ENCODE measurements at regions not wholly inside any gene's neighbourhood (a gene's known extent, or its start where the extent isn't known, plus 50 kb on each side); places are given as distances from the start of the nearest gene placed in this dataset.

DNA sequence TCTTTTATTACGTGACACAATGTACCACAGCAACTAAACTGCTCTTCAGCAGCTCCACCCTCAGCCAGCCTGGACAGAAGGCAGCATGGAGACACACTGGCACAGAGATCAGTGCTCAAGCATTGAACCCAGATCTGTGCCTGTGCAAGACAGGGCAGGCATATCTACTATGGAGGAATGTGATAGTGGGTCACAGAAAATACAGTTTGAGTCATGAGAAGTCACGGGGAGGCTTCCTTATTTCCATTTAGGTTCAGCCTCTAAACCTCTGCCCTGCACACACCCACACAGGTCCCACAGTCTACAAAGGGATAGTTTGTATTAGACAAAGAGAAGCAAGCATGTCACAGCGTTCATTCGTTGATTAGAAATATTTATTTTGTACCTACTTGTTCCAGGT is 187.4 kb upstream of the AGR3 start:
- no peaks in the 10 kb centered on the region for H3K4me1 Mint-ChIP-seq (ENCODE audit: unreplicated experiment)
- no peak overlapping the region for H3K27ac Mint-ChIP-seq
- TF ChIP-seq, protein P1, sequence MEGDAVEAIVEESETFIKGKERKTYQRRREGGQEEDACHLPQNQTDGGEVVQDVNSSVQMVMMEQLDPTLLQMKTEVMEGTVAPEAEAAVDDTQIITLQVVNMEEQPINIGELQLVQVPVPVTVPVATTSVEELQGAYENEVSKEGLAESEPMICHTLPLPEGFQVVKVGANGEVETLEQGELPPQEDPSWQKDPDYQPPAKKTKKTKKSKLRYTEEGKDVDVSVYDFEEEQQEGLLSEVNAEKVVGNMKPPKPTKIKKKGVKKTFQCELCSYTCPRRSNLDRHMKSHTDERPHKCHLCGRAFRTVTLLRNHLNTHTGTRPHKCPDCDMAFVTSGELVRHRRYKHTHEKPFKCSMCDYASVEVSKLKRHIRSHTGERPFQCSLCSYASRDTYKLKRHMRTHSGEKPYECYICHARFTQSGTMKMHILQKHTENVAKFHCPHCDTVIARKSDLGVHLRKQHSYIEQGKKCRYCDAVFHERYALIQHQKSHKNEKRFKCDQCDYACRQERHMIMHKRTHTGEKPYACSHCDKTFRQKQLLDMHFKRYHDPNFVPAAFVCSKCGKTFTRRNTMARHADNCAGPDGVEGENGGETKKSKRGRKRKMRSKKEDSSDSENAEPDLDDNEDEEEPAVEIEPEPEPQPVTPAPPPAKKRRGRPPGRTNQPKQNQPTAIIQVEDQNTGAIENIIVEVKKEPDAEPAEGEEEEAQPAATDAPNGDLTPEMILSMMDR (conservative IDR thresholded peaks at IDR 0.05) = no peak
- no peak overlapping the region for H3K4me3 Mint-ChIP-seq
- no peaks in the 10 kb centered on the region for H3K36me3 Mint-ChIP-seq
- H3K9me3 Mint-ChIP-seq = no peaks in the 10 kb centered on the region
- no peak for DNase-seq (ENCODE audit: extremely low spot score, unreplicated experiment)
- no peaks in the 10 kb centered on the region for H3K27me3 Mint-ChIP-seq

DNA sequence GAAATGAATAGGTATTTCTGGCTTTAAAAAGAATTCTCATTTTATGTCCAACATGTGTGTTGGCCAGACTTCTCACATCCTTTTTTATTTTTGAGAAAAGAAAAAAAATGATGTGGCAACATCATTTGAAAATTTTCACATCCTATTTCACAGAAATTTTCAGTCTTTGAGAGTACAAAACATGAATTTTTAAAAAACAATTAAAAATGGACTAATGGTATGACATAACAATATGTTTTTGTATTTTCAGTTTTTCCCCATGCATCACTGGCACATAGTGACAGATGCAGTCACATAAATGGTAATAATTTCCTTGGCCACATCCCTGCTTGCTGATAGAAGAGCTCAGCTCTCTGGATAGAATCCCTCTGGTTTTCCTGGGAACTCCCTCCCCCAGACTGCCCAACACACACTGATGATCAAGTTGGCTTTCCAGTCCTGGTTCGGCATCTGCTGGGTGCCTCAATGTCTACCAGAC is 188.5 kb upstream of the AGR3 start:
- H3K9me3 Mint-ChIP-seq = peaks cover 4% of the 10 kb centered on the region
- H3K27me3 Mint-ChIP-seq = no peaks in the 10 kb centered on the region
- H3K4me1 Mint-ChIP-seq (ENCODE audit: unreplicated experiment) = no peaks in the 10 kb centered on the region
- H3K27ac Mint-ChIP-seq = no peak overlapping the region
- H3K36me3 Mint-ChIP-seq = no peaks in the 10 kb centered on the region
- TF ChIP-seq, protein P1 (conservative IDR thresholded peaks at IDR 0.05) = no peak
- no peak for DNase-seq (ENCODE audit: extremely low spot score, unreplicated experiment)
- no peak overlapping the region for H3K4me3 Mint-ChIP-seq

- no peaks in the 10 kb centered on the region for H3K36me3 Mint-ChIP-seq
- no peak for DNase-seq (ENCODE audit: extremely low spot score, unreplicated experiment)
- H3K4me3 Mint-ChIP-seq = no peak overlapping the region
- no peaks in the 10 kb centered on the region for H3K27me3 Mint-ChIP-seq
- no peaks in the 10 kb centered on the region for H3K4me1 Mint-ChIP-seq (ENCODE audit: unreplicated experiment)
- peaks cover 5% of the 10 kb centered on the region for H3K9me3 Mint-ChIP-seq
- H3K27ac Mint-ChIP-seq = no peak overlapping the region
- TF ChIP-seq, protein P1 (conservative IDR thresholded peaks at IDR 0.05) = no peak
Observed at GRCh38 chr7:17071866-17072265, 190.1 kb upstream of the AGR3 start.

DNA sequence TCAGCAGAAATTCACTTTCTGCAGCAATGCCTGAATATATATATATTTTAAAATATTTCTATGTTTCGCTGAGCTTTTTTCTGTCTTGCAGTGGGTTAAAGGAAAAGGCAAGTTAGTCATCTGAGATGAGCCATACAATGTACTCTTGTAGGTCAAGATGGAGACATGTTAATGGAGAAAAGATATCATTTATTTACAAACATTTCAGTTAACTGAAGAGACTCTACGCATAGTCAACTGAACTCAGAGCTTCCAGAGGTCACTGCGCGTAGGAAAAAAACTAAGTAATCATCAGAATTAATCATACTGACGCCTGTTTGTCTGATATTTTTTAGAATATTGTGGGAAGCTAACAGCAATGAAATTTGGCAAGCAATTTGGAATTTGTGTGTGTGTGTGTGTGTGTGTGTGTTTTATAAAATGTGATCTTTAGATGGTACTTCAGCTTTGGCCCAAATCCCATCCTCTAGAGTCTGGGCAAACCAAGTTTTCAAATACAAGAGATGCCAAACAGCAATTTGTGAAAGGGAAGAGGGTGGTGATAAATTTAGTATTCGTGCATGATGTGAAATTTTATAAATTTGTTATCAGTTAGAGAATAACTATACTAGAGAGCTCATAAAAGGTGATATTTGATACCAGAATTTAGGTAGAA is 193.9 kb upstream of the AGR3 start:
- no peaks in the 10 kb centered on the region for H3K4me1 Mint-ChIP-seq (ENCODE audit: unreplicated experiment)
- TF ChIP-seq, protein P1 (conservative IDR thresholded peaks at IDR 0.05) = no peak
- H3K4me3 Mint-ChIP-seq = no peak overlapping the region
- H3K36me3 Mint-ChIP-seq = no peaks in the 10 kb centered on the region
- H3K9me3 Mint-ChIP-seq = peaks cover 5% of the 10 kb centered on the region
- no peaks in the 10 kb centered on the region for H3K27me3 Mint-ChIP-seq
- no peak for DNase-seq (ENCODE audit: extremely low spot score, unreplicated experiment)
- no peak overlapping the region for H3K27ac Mint-ChIP-seq

DNA sequence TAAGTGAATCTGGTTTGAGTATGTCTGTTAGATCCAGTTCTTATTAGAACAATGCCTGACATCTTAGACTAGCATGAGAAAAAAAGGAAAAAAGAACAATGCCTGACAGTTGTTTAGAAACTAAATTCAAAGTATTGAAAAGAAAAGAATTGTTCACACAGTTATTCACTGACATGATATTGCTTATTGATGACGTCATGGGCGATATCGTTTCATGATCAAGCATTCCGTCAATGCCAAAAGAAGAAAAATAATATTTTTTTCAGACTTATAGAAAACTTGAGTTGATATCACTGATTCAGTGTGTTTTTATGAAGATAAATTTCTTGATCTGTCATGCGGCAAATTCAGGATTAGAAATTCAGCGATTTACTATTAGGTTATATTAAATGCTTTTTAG is 196.5 kb upstream of the AGR3 start:
- no peak for DNase-seq (ENCODE audit: extremely low spot score, unreplicated experiment)
- peaks cover 5% of the 10 kb centered on the region for H3K9me3 Mint-ChIP-seq
- no peak overlapping the region for H3K27ac Mint-ChIP-seq
- H3K36me3 Mint-ChIP-seq = no peaks in the 10 kb centered on the region
- TF ChIP-seq, protein P1 (conservative IDR thresholded peaks at IDR 0.05) = no peak
- H3K4me3 Mint-ChIP-seq = no peak overlapping the region
- H3K4me1 Mint-ChIP-seq (ENCODE audit: unreplicated experiment) = no peaks in the 10 kb centered on the region
- H3K27me3 Mint-ChIP-seq = no peaks in the 10 kb centered on the region
